Stimulated activated CD4-positive, alpha-beta T cell treated with anti-CD3 and anti-CD28 coated beads, Interleukin-2, amount 100 ng/mL, for 48 hours (primary cell): ENCODE measurements at regions not wholly inside any gene's neighbourhood (a gene's known extent, or its start where the extent isn't known, plus 50 kb on each side); places are given as distances from the start of the nearest gene placed in this dataset.

ENCODE experiments used
- DNase-seq, 2 donors: peaks; one replicate each; pipeline ENCODE4 v3.0.0-alpha.2; 2020

DNA sequence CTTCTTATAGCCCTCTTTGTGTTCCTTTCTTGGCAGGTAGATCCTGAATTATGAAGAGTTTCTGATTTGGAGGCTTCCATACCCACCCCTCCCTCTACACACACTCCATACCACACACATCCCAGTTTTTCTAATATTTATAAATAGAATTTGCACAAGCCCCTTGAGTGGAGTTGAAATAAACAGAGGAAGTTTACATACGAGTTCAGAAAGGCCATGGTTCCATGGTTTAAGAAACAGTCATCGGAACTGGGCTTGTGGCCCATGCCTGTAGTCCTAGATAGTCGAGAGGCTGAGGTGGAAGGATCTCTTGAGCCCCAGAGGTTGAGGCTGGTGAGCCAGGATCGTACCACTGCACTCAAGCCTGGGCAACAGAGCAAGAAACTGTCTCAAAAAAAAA, 62.7 kb upstream of the TANC1 start:
- no peak for DNase-seq

DNA sequence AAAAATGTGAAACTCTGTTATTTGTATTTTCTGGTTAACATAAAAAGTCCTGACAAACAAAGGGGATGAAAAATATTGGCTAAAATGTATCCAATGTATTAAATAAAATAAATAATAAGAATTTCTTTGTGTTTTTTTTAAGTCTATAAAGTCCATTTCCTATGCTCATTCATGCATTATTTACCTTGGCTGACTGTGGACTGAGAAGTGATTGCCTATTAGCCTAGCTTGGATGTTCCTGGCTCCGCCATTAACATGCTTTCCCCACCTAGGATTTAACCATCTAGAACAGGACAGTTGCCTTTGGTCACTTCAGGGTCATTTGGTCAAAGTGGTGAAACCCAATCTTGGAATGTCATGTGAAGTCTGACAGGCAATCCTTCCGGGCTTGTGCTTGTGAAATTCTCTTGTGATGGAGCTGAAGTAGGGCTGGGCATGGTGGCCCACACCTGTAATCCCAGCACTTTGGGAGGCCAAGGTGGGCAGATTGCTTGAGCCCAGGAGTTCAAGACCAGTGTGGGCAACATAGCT, 60.4 kb upstream of the TANC1 start:
- DNase-seq = no peak

DNA sequence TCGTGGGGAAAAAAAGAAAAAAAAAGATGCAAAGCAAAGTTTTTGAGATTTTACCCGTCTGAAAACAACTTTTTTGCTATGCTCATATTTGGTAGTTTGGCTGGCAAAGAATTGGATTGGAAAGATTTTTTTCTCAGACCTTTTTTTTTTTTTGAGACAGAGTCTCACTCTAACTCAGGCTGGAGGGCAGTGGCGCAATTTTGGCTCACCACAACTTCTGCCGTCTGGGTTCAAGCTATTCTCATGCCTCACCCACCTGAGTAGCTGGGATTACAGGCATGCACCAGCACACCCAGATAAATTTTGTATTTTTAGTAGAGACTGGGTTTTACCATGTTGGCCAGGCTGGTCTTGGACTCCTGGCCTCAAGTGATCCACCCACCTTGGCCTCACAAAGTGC, 56.3 kb upstream of the TANC1 start:
- no peak for DNase-seq

DNA sequence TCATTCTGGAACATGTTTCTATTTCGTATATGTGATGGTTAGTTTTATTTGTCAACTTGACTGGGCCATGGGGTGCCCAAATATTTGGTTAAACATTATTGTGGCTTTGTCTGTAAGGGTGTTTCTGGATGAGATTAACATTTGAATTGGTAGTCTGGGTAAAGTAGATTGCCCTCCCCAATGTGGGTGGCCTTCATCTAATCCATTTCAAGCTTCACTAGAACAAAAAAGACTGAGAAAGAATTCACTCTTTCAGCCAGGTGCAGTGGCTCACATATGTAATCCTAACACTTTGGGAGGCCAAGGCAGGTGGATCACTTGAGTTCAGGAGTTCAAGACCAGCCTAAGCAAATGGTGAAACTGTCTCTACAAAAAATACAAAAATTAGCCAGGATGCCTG, 55.7 kb upstream of the TANC1 start:
- no peak for DNase-seq

DNA sequence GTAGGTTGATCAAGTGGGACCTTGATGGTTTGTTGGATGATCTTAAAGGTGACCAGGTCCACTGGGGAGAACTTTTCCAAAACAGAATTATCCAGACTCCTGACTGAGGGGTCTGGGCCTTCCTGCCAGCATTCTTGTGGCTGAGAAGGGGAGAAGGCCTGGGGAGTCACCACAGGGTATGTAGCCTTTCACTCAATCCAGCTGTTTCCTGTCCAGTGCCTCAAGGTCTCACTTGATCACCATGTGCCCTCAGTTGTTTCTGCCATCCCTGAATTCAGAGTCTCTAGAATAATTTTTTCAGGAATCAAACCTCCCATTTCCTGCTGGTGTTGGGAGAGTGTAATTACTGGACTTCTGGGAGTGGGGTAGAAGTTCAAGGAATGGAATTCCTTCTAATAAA, 54.4 kb upstream of the TANC1 start:
- DNase-seq = no peak

DNA sequence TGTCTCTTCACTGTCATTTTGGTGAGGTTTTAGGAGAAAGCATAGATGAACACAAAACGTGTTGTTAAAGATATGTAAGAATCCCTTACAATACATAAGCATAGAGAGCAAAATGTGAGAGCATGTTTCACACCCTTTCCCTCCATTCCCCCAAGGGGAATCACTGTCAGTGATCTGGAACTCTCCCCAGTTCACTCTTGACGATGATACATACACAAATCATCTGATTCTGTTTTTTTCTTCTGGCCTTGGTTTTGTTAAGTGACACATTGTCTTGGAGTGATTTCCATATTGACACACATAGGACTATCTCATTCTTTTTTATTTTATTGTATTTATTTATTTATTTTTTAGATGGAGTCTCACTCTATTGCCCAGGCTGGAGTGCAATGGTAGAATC, 53.7 kb upstream of the TANC1 start:
- DNase-seq = no peak

DNA sequence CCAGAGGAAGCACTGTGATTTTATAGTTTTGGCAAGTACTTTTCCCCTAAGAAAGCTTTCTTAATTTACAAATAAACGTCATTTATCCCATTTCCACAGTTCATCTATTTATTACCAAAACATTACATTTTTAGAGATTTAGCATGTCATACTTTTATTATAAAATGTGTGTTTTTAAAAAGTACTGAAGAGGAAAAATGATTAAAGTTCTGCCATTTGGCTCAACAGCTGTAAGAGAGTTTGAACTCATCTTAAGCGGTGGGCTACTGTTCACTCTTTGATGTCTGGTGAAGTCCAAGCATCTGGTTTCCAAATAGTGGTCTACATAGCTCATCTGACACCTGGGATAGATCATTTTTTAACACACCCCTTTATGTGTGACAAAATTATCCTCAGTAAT, 51.3 kb upstream of the TANC1 start:
- no peak for DNase-seq

DNA sequence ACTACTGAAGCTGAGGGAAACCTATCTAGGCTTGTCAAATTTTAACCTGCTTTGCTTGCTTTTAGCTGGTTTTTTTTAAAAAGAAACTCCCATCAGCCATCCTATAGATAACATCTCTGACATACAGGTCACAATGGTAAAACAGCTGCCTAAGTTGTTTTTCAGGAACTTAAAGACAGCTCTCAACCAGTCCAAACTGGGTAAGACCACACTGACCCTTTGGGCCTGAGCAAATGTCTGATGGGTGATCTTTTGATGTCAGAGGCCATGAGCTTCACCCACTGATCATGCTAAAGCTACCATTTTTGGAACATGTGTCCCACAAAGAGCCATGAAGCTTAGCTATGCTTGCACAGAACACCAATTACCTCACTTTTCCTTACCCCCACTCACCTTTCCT, 50.0 kb upstream of the TANC1 start:
- no peak for DNase-seq
